Mucosa of descending colon (tissue), 3 donors: ENCODE measurements at regions not wholly inside any gene's neighbourhood (a gene's known extent, or its start where the extent isn't known, plus 50 kb on each side); places are given as distances from the start of the nearest gene placed in this dataset.

Source experiments
- ATAC-seq: fragments of 200-7000 bp; cut with Tn5 transposase; one replicate; pipeline ENCODE4 v1.9.1; 2020; ENCODE audit warnings: mild to moderate bottlenecking, moderate library complexity
- DNase-seq, 3 donors: peaks; one replicate each; pipeline ENCODE4 v3.0.0-alpha.2; 2020
- H3K36me3 ChIP-seq: fragments of 200-600 bp; one replicate; pipeline ENCODE4 v1.8.0; 2021; ENCODE audit warnings: low read depth, mild to moderate bottlenecking
- H3K4me1 ChIP-seq: fragments of 200-600 bp; one replicate; pipeline ENCODE4 v1.8.0; 2021; ENCODE audit warnings: low read depth, mild to moderate bottlenecking
- H3K4me3 ChIP-seq: fragments of 200-600 bp; one replicate; pipeline ENCODE4 v1.8.0; 2021; ENCODE audit warnings: mild to moderate bottlenecking
- H3K9me3 ChIP-seq: fragments of 200-600 bp; one replicate; pipeline ENCODE4 v1.8.0; 2021; ENCODE audit warnings: mild to moderate bottlenecking
- intact Hi-C, 2 donors: fragments of 100-400 bp; cut with DNase I in 1 of 2; cut with micrococcal nuclease in 1 of 2; formaldehyde crosslinking; loops; one replicate each; pipeline versions ENCODE4 v1.11.0 to v1.11.1; 2022; cut with DNase I, micrococcal nuclease
- TF ChIP-seq, protein P1 (sequence below): fragments of 200-600 bp; IDR thresholded peaks from one replicate; pipeline ENCODE4 v1.8.0; 2022; ENCODE audit warnings: antibody characterized with exemption, mild to moderate bottlenecking
- donor health status: DM: no; HTN: no; CAD: no; lungs with moderate emphysema.
- donor health status: DM: no; HTN: no; CAD: no.
- donor health status: DM: no; HTN: yes; CAD: no.

- Histone ChIP-seq H3K4me3 (no peak overlapping the region), H3K36me3 (no peaks in the 10 kb centered on the region), H3K9me3 (peaks cover 4% of the 10 kb centered on the region), H3K4me1 (no peaks in the 10 kb centered on the region)
- intact Hi-C loops: no loop called here
- TF ChIP-seq, protein P1, sequence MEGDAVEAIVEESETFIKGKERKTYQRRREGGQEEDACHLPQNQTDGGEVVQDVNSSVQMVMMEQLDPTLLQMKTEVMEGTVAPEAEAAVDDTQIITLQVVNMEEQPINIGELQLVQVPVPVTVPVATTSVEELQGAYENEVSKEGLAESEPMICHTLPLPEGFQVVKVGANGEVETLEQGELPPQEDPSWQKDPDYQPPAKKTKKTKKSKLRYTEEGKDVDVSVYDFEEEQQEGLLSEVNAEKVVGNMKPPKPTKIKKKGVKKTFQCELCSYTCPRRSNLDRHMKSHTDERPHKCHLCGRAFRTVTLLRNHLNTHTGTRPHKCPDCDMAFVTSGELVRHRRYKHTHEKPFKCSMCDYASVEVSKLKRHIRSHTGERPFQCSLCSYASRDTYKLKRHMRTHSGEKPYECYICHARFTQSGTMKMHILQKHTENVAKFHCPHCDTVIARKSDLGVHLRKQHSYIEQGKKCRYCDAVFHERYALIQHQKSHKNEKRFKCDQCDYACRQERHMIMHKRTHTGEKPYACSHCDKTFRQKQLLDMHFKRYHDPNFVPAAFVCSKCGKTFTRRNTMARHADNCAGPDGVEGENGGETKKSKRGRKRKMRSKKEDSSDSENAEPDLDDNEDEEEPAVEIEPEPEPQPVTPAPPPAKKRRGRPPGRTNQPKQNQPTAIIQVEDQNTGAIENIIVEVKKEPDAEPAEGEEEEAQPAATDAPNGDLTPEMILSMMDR: no peak
- DNase-seq (no peak), ATAC-seq (no peak)
Observed at GRCh38 chr4:66522244-66522643, 852.0 kb upstream of the EPHA5 start.

- no peak for ATAC-seq
- intact Hi-C loops: no loop called here
Observed at GRCh38 chr4:66516940-66517339, 846.7 kb upstream of the EPHA5 start.

DNA sequence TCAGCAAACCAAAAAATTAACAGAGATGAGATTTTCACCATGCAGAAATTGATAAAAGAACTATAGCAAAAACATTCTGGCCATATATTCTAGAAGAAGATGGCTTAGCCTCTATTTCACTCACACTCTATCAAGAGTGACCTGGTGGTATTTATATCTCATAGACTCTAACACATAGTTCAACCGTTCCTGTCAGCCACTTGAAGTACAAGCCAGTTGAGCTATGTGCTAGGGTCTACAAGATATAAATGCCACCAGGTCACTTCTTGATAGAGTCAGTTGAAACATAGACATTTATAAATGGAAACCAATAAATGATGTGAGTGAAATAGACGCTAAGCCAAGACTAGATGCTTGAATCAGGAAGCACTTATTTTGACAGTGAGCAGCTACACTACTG lies 836.7 kb upstream of the EPHA5 start:
- ATAC-seq: no peak
- intact Hi-C loops: no loop called here
- Histone ChIP-seq H3K4me1 (no peaks in the 10 kb centered on the region), H3K9me3 (peaks cover 3% of the 10 kb centered on the region), H3K4me3 (no peak overlapping the region), H3K36me3 (no peaks in the 10 kb centered on the region)
- DNase-seq: no peak
- TF ChIP-seq, protein P1: no peak

More at GRCh38 chr4:66516940-66517339, 846.7 kb upstream of the EPHA5 start:
- H3K4me3 ChIP-seq: no peak overlapping the region
- no peak for DNase-seq
- H3K9me3 ChIP-seq: peaks cover 6% of the 10 kb centered on the region
- no peaks in the 10 kb centered on the region for H3K4me1 ChIP-seq
- no peaks in the 10 kb centered on the region for H3K36me3 ChIP-seq
- TF ChIP-seq, protein P1: no peak

- DNase-seq (no peak), ATAC-seq (no peak)
- Histone ChIP-seq H3K4me1 (no peaks in the 10 kb centered on the region), H3K9me3 (no peaks in the 10 kb centered on the region), H3K36me3 (no peaks in the 10 kb centered on the region), H3K4me3 (no peak overlapping the region)
- TF ChIP-seq, protein P1: no peak
- intact Hi-C loops: no loop called here
Observed at GRCh38 chr4:66501997-66502396, 831.7 kb upstream of the EPHA5 start.

GRCh38 chr4:66490729-66491128 lies 820.4 kb upstream of the EPHA5 start:
- DNase-seq (no peak), ATAC-seq (no peak)
- Histone ChIP-seq H3K36me3 (no peaks in the 10 kb centered on the region), H3K9me3 (peaks cover 3% of the 10 kb centered on the region), H3K4me1 (no peaks in the 10 kb centered on the region), H3K4me3 (no peak overlapping the region)
- intact Hi-C loops: no loop called here
- TF ChIP-seq, protein P1: no peak

DNA sequence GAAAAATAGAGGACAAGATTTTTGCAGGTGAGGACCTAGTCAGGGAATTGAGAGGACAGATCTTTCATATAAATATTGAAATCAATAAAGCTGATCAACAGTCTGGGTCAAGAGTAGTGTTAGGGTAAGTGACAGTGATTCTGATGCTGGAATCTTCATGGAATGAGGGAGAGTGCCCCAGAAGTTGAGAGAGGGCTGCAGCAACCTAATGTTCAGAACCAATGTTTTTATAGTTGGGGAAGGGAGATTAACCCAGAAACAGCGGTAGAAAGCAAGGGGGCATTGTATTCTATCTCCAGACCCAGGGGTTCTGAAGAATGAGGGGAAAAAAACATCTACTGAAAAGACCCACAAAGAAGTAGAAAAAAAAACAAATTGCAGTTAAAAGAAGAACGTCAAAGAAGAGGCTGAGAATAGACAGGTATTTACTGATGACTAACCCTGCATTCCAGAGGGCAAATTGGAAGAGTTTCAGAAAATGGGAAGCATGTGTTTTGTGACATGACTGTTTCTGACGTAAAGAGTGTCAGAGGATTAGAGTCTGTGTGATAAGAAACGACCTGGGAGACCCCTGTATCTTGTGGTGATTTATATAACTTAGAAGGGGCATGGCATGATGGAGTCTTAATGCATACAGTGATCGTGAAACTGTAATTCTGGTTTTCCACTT lies 819.6 kb upstream of the EPHA5 start:
- intact Hi-C loops: no loop called here
- no peak overlapping the region for H3K4me3 ChIP-seq
- peaks cover 2% of the 10 kb centered on the region for H3K9me3 ChIP-seq
- TF ChIP-seq, protein P1: no peak
- no peaks in the 10 kb centered on the region for H3K4me1 ChIP-seq
- no peaks in the 10 kb centered on the region for H3K36me3 ChIP-seq
- ATAC-seq (no peak), DNase-seq (no peak)
